NCI-H1092 treated with DMSO at 0.1 percent for 48 hours (cell line): ENCODE measurements at regions not wholly inside any gene's neighbourhood (a gene's known extent, or its start where the extent isn't known, plus 50 kb on each side); places are given as distances from the start of the nearest gene placed in this dataset.

Experiments
- DNase-seq: peaks from one replicate; lab custom pipeline; 2025; lab: John Stamatoyannopoulos, UW

DNA sequence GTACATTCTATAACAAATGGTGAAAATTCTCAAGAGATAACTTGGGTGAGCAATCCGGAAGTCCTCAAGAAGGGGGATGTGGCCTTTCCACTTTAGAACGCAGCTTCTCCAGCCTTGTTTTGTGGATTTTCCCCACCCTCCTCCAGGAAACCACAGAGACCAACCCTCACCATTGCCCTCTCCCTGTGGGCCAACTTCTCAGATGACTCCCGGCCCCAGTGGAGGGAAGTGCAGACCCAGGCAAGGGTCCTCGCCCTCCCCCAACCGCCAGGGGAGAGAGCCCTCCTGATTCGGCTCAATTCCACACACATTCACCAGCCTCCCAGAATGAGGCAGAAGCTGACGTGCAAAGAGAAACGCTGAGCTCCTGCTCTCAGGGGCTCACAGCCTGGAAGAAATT is 277.2 kb downstream of the EIPR1 start:
- no peak for DNase-seq

GRCh38 chr2:3099860-3100234 is 277.8 kb downstream of the EIPR1 start:
- DNase-seq, result no peak

- no peak for DNase-seq
These were observed 278.3 kb downstream of the EIPR1 start for GRCh38 chr2:3099145-3099859.

DNA sequence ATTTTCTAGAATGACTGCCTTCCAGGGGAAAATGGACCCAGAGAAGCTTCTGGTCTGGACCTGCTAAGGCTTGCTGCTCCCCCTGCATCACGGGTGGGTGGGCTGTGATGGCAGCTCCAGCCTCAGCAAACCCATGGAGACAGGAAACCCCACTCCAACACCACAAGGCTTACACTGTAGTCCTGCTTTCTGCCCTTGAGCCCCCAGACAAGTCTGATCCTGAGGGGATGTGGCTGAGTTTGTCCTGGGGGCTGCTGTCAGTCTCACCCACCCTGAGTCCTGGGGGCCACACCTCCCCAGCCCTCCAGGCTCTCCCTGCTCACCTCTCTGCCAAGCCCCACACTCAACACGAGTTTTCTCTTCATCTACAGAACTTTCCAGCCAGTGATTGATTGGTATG is 279.4 kb downstream of the EIPR1 start:
- no peak for DNase-seq

DNA sequence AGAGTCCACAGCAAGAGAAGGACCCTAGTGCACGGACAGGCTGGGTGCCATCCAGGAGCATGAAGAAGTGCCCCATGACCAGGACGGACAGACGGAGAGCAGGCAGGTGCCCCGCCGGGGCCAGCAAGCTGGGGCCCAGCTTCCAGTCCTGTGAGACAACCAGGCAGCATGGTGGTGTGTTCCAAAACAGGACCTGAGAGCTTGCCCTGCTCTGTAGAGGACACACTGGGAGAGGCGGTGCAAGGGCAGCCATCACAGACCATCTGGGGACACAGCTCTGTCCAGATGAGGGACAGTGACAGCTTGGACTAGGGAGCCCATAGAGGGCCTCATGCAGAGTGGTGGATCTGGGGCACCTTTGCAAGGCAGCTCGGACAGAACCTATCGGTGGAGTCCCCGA is 279.8 kb downstream of the EIPR1 start:
- DNase-seq, result no peak

DNA sequence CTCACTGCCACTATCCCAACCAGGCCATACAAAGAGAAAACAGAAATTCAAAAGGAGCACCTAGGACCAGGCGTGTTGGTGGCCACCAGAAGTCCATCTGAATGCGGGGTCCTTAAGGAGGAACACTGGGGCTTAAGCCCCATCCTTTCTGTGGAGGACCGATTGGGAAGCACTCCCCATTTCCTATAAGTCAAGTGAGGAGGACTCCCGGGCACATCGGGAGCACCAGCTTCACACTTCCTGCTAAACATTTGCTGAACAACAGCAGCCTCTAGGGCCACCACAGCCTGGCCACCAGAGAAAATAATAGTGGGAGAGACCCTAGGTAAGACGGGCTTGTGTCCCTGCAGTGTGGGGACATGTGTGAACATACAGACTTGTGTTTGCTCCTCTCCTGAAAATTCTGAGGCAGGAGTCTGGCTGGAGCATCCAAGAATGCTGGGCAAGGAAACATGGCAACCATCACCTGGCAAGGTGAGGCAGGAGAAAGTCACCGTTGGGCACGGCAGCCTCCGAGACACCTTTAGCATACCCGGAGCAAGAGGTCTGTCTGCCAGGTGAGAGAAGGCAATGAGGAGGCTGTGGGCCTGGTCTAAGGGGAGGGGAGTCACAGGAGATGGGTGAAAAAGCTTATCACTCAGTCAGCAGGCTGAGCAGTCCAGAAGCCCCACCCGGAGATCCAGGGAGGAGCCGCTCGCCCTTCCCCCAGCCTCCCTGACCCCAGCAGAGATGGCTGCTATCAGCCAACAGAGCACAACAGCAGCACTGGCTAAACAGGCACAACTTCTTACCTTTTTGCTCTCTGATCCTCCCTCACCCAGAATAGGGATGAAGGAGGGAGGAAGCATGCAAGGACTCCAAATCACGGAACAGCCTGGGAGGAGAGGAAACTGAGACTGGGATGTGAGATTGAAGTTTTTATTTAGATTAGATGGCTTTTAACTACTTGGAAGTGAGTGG is 282.3 kb downstream of the EIPR1 start:
- no peak for DNase-seq

DNA sequence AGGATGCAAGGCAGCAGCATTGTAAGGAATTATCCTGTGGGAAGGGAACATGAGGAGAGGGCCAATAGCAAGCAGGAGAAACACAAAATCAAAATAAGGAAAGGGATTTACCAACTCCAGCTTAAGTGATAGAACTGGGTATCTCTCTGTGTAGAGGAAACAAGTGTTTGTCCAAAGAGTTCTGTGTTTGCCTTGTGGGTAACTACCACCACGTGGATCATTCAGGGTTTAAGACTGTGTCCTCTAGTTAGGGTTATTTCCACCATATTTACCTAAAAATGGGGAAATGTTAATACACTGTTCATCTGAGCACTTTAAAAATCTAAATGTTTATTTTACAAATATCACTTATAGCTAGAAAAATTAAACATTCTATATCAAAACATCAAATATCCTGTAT is 283.3 kb downstream of the EIPR1 start:
- no peak for DNase-seq

DNA sequence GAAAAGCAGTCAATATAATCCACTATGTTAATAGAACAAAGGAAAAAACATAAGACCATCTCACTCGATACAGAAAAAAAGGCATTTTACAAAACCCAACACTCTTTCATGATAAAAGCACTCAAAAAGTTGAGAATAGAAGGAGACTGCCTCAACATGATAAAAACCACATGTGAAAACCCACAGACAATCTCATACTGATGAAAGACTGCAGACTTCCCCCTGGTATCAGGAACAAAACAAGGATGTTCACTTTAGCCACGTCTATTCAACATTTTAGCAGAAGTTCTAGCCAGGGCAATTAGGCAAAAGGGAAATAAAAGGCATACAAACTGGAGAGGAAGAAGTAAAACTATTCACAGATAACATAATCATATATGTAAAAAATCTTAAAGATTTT is 285.9 kb downstream of the EIPR1 start:
- no peak for DNase-seq

DNA sequence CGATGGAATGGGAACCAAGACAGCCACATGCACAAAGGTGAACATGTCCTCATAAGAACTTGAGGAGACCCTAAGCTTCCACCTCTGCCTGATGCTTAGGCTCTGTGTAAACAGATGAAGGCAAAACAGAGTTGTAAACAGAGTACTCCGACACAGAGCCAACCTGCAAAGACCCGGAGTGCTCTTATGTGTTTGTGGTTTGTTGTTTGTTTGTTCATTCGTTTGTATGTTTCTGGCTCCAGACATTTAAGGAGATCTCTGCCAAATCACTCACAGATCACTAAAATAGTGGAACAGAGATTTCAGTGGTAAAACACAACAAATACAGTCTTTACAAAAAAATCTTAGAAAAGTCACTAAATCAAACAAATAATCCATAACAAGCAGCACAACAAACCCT is 294.9 kb downstream of the EIPR1 start:
- no peak for DNase-seq

DNA sequence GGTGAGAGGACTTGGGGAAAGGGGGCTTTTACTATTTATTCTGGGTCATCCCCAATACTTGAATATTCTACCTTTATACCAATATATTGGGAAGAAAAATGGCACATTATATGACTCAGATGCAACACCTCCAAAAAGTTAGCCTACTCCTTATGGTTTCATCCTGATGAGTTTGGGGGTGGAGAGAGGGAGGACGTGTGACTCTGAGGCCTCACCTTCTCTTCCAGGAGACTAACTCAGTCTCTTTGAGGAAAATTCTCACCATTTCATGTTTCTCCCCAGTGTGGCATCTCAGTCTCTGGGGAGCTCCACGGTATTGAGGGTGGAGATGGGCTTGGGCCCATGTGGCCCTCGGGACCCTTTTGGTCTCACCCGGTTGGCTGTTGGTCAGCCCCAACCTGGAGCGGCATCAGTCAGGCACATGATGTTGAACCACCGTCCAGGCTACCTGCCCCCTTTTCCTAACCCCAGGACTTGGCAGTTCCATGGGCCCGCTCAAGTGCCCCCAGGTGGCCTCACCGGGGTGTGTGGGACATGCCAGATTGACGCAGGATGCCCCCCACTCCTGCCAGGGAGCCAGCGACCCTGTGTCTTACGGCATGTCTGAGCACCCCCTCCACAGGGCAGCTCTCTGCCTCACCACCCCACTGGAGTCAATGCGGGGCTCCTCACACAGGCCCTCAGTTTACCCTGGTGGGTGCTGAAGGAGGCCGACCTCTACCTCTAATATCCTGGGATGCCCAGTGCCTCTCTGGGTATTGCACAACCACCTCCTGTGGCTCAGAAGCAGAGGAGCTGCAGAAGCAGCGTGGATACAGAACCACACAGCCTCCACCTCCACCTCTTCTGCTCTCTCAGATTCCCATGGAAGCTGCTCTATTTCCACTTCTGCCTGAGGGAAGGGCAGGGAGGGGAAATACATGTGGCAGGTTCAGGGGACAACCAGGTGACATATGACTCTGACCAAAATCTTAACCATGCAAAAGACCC is 297.4 kb downstream of the EIPR1 start:
- DNase-seq, result no peak

- DNase-seq, result no peak
These were observed 298.2 kb downstream of the EIPR1 start for GRCh38 chr2:3079466-3079865.

DNA sequence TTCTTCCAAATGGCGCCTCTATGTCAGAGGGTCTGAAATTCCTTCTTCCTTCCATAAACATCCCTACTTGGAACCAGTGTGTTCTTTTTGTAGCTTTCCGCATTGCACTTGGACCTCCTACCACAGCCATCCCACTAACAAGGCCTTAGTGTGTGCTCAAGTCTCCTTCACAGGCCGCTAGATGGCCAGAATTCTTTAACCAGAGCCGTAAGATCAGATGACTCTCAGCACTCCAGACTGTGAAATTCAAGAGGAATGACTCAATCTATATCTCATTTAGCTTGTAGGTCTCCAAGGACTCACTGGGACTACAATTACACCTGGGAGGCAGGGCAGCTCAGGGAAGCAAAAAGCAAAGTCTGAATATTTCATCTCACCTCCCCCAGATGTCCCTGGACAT is 298.9 kb downstream of the EIPR1 start:
- no peak for DNase-seq

DNA sequence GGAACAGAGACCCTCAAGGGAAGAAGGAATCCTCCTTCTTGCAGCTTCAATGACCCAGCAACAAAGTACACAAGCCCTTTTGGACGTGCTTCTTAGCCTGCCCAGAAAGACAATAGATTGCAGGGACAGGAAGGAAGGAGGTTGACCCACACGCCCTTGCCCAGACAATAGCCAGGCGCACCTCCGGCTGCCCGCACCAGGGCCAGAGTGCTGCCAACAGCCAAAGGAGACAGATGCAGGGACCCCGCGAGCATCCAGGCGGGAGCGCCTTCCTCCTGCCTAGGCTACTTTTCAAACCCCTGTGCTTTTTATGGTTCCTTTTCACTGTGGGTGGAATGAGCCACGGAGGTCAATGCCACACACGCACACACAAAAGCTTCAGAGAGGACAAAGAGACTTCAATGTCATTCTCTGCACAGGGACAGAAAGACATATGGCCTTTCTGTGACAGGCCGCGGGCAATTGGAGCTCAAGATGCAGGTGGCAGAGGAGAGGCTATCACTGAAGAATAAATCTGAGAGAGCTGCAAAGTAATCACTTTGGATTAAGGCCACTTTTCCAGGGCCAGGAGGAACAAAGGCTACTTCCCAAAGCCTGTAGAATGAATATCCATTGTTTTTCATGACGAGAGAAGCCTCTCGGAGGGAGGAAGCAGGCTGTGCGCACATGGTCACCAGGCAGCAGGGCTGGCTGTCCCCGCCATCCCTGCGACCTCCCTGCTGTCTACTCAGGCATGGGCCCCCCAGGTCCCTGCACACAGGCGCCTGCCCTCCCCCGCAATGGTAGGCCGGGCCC is 300.6 kb downstream of the EIPR1 start:
- DNase-seq, result peak; percentile 18

GRCh38 chr2:3075991-3076340 is 301.7 kb downstream of the EIPR1 start:
- no peak for DNase-seq

- DNase-seq, result no peak
These were observed 302.2 kb downstream of the EIPR1 start for GRCh38 chr2:3075316-3075990.

GRCh38 chr2:3073704-3074103 is 303.9 kb downstream of the EIPR1 start:
- DNase-seq, result no peak

- peak; percentile 16 for DNase-seq
These were observed 304.5 kb downstream of the EIPR1 start for GRCh38 chr2:3073041-3073595.

DNA sequence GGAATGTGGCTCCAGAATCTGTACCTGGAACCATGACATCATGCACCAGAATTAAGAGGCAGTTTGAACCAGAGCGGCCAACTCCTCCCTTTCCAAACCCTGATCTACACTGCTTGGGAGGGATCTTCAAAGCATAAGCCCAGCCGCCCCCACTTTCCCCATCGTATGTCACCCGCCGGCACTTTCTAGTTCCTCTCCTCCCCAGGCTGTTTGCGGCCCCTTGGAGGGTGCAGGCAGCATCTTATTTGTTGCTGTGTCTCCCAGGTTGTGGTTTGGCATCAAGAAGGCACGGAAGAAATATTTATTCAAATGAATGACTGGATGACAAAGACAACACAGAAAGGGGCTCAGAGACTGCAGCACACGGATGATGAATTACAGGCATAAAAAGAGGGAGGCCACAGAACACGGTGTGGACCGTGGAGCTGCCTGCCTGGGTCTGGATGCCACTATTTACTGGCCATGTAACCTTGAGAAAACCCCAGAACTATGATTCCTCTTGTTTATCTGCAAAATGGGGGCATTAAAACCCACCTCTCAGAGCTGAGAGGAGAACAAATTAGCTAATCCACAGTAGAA is 305.8 kb downstream of the EIPR1 start:
- DNase-seq, result no peak

GRCh38 chr2:3066831-3067230 is 310.8 kb downstream of the EIPR1 start:
- DNase-seq, result no peak

DNA sequence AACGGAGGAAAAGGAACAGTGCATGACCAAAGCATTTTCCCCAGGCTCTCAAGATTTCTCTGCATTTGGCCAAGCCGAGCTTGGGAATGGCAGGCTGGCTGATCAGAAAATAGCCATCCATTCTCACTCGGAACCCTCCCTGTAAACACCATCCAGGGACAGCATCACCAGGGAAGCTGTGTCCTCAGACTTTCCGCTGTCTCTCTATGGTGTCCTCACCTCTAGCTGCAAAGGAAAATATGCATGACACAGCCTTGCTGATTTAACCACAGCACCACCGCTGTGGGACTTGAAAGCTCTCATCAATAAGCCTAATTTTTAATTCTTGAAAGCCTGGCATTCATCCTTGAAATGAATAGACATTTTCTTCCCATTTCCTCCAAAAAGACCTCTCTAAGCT is 311.7 kb downstream of the EIPR1 start:
- DNase-seq, result no peak
